ENCODE measurements at regions not wholly inside any gene's neighbourhood (a gene's known extent, or its start where the extent isn't known, plus 50 kb on each side); places are given as distances from the start of the nearest gene placed in this dataset.
"Not testable (repeated sequence)": the region's sequence is repeated elsewhere in the genome, so short reads cannot be mapped to it uniquely, and the experiment has no call there.

DNA sequence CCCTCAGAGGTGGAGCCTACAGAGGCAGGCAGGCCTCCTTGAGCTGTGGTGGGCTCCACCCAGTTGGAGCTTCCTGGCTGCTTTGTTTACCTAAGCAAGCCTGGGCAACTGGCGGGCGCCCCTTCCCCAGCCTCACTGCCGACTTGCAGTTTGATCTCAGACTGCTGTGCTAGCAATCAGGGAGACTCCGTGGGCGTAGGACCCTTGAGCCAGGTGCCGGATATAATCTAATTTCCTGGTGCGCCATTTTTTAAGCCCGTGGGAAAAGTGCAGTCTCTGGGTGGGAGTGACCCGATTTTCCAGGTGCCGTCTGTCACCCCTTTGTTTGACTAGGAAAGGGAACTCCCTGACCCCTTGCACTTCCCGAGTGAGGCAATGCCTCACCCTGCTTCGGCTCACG lies 769.1 kb upstream of the SEMA6A start:
- H3K27ac Mint-ChIP-seq; ATAC-seq (replicated peaks); H3K4me3 Mint-ChIP-seq; H3K4me1 Mint-ChIP-seq (ENCODE audit: low read depth in 2 of 2); H3K36me3 Mint-ChIP-seq (ENCODE audit: insufficient read depth); H3K27me3 Mint-ChIP-seq; DNase-seq; H3K9me3 Mint-ChIP-seq: not testable (repeated sequence)

DNA sequence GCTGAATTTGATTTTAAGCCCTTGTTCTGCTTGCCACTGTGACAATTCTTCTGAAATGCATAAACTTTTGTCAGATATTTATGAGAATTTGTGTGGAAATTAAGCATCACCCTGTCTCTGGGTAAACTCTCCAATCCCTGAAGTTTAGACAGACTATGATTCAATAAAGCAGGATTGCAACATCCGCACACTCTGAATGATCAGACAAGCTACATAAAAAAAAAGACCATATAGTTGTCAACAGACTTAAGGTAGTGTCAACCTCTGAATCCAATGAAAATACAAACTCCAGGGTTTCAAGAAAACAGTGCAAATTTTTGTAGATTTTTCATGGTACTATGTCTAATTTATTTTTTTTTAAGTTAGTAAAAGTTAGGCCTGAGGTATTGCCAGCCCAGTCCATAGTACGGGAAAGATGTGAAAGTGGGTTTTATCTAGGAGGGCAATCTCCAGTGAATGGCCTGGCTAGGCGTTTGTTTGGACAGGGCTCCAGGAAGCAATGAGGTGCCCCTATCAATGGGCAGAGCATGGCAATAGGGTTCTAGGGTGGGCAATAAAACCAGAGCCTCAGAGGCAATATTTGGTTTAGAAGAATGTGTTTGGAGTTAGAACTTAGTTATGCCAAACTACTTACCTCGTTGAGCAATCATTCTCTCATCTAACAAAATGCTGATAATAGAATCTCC lies 762.6 kb upstream of the SEMA6A start:
- H3K27ac Mint-ChIP-seq, result no peak overlapping the region
- no peaks in the 10 kb centered on the region for H3K4me1 Mint-ChIP-seq (ENCODE audit: low read depth in 2 of 2)
- H3K4me3 Mint-ChIP-seq, result no peak overlapping the region
- no peaks in the 10 kb centered on the region for H3K36me3 Mint-ChIP-seq (ENCODE audit: insufficient read depth)
- DNase-seq (no peak), ATAC-seq (replicated peaks) (no peak)
- peaks cover 0 to 2% of the 10 kb centered on the region in 2 donors for H3K9me3 Mint-ChIP-seq
- H3K27me3 Mint-ChIP-seq, result no peaks in the 10 kb centered on the region

DNA sequence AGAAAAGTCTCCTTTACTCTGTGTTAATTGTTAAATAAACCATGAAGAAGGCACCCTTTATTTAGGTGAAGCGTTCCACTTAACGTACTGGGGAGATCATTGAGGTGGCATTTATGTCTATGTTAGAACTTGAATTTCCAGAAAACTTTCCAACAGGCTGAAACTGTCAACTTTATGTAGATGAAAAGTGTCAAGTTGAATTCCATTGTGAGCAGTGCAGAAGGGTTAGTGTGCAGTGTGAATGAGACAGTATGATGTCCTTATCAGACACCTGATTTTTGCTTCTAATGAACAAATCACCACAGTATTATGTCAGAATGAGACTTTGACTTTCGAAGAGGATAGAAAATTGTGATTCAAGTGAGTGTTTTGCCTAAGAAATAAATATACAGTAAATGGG lies 761.6 kb upstream of the SEMA6A start:
- ATAC-seq (replicated peaks) (no peak), DNase-seq (no peak)
- Mint-ChIP-seq H3K36me3 (ENCODE audit: insufficient read depth) (no peaks in the 10 kb centered on the region), H3K27me3 (no peaks in the 10 kb centered on the region), H3K9me3 (peaks cover 0 to 4% of the 10 kb centered on the region in 2 donors), H3K4me3 (no peak overlapping the region), H3K4me1 (ENCODE audit: low read depth in 2 of 2) (no peaks in the 10 kb centered on the region), H3K27ac (no peak overlapping the region)

DNA sequence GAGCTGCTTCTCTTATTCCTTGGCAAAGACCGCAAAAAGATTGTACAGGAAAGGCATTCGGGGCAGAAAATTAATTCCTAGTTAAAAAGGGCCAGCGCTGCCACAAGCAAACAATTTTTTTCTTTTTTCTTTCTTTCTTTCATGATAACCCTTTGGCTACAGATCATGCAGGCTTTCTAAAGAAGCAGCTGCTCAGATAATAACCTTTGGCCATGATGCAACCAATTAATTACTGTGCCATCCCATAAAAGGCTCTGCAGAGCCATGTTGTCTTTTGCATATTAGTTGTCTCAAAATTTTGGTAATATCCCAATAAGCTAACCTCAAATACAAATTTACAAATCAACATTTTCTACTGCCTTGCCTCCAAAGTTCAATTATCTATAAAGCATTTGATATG lies 758.4 kb upstream of the SEMA6A start:
- Mint-ChIP-seq H3K4me1 (ENCODE audit: low read depth in 2 of 2) (no peaks in the 10 kb centered on the region), H3K27ac (no peak overlapping the region), H3K27me3 (no peaks in the 10 kb centered on the region), H3K9me3 (peaks cover 14 to 16% of the 10 kb centered on the region in 2 donors), H3K36me3 (ENCODE audit: insufficient read depth) (no peaks in the 10 kb centered on the region), H3K4me3 (no peak overlapping the region)
- DNase-seq (no peak), ATAC-seq (replicated peaks) (no peak)

DNA sequence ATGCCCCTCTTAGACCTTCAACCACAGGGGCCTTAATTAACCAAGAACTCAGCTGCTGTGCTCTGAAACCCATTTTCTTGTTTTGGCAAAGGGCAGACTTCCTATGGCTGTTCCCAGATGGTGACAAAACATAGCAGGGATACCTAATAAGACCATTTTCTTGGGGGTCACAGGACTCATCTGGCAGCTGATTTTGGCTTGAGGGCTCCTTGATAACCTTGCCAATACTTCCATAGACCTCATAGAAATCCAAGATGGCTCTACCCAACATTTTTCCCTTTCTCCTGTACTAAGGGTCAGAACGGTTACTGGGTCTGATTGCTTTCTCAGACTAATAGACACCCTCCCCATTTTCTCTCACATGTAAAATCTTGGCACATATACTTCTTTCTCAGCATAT lies 757.7 kb upstream of the SEMA6A start:
- Mint-ChIP-seq H3K4me3 (no peak overlapping the region), H3K27ac (no peak overlapping the region), H3K36me3 (ENCODE audit: insufficient read depth) (no peaks in the 10 kb centered on the region), H3K4me1 (ENCODE audit: low read depth in 2 of 2) (no peaks in the 10 kb centered on the region), H3K27me3 (no peaks in the 10 kb centered on the region), H3K9me3 (peaks cover 16 to 20% of the 10 kb centered on the region in 2 donors)
- no peak for ATAC-seq (replicated peaks)
- DNase-seq, result no peak

DNA sequence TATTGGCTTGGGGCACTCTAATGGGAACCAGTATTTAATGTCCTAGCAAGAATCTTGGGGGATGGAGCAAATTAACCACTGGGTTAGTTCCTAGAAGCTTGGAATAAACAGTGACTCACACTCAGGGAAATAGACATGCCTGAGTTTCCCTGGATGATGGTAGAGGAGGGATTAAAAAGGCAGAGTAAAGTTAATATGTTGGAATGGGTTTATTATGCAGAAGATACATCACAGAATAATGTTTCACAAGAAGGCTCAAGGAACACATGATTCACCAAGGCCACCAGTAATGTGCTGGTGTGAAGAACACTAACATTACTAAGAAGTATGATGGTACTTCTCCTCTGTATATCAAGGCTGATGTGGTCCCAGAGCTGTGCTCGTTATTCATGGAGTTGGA lies 752.9 kb upstream of the SEMA6A start:
- ATAC-seq (replicated peaks) (no peak), DNase-seq (no peak)
- Mint-ChIP-seq H3K36me3 (ENCODE audit: insufficient read depth) (no peaks in the 10 kb centered on the region), H3K27ac (no peak overlapping the region), H3K9me3 (peaks cover 20 to 33% of the 10 kb centered on the region in 2 donors), H3K27me3 (no peaks in the 10 kb centered on the region), H3K4me1 (ENCODE audit: low read depth in 2 of 2) (no peaks in the 10 kb centered on the region), H3K4me3 (no peak overlapping the region)

DNA sequence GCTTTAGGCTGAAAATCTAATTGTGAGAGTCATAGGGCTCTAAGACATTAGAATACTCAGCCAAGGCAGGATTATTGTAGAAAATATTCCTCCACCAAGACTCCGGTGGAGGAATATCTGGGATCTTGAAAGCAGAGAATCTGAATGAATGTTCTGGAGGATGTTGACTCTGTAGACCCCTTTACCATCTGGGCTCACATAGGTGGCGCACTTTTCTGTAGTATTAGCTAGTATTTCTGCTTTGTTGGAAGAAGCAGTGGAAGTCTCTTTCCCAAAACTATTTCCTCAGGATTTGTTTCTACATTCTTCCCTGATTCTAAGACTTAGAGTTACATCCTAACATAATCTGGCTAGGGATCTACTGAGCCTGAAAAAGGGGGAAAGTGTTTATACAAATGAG lies 752.4 kb upstream of the SEMA6A start:
- H3K36me3 Mint-ChIP-seq (ENCODE audit: insufficient read depth), result no peaks in the 10 kb centered on the region
- H3K4me1 Mint-ChIP-seq (ENCODE audit: low read depth in 2 of 2), result no peaks in the 10 kb centered on the region
- no peak for ATAC-seq (replicated peaks)
- no peak overlapping the region for H3K4me3 Mint-ChIP-seq
- H3K27ac Mint-ChIP-seq, result no peak overlapping the region
- no peaks in the 10 kb centered on the region for H3K27me3 Mint-ChIP-seq
- H3K9me3 Mint-ChIP-seq, result peaks cover 20 to 33% of the 10 kb centered on the region in 2 donors
- no peak for DNase-seq

DNA sequence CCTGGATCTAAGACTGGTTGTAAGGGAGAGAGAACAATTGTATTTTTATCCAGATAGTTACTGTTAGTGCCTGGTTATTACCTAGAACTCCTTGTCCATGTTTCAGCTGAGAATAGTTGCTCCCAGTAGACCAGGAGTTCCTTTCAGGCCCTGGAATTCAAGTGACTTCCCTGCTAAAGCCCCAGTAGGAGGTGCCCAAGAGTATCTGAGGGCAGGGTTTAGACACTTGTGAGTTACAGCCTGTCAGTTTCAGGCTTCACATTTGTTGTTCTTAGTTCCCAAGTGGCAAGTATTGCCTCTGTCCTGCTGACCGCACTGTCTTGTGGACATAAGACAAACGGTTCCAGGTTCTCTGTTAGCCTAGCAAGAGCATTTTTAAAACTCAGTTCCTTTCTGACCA lies 743.9 kb upstream of the SEMA6A start:
- Mint-ChIP-seq H3K27me3 (no peaks in the 10 kb centered on the region), H3K4me3 (no peak overlapping the region), H3K36me3 (ENCODE audit: insufficient read depth) (no peaks in the 10 kb centered on the region), H3K27ac (no peak overlapping the region), H3K4me1 (ENCODE audit: low read depth in 2 of 2) (no peaks in the 10 kb centered on the region), H3K9me3 (peaks cover 1 to 9% of the 10 kb centered on the region in 2 donors)
- DNase-seq (no peak), ATAC-seq (replicated peaks) (no peak)

DNA sequence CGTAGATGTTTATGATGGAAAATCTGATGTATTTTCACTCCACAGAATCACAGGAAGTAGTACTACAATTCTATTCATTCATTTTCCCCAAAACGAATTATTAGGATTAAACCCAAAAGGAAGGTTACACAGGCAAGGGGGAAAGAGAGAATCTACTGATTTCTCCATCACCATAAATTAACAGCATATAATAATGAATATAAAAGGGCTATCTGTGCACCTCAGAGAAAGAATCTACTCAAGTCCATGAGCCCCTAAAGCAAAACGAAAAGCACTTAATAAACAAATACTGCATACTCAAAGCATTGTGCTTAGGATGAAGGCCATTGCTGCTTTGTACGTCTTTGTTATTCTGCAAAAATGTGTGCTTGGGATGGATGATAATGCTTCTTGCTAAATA lies 740.5 kb upstream of the SEMA6A start:
- DNase-seq (no peak), ATAC-seq (replicated peaks) (no peak)
- Mint-ChIP-seq H3K36me3 (ENCODE audit: insufficient read depth) (no peaks in the 10 kb centered on the region), H3K4me3 (no peak overlapping the region), H3K4me1 (ENCODE audit: low read depth in 2 of 2) (no peaks in the 10 kb centered on the region), H3K27ac (no peak overlapping the region), H3K27me3 (no peaks in the 10 kb centered on the region), H3K9me3 (peaks cover 1 to 9% of the 10 kb centered on the region in 2 donors)

DNA sequence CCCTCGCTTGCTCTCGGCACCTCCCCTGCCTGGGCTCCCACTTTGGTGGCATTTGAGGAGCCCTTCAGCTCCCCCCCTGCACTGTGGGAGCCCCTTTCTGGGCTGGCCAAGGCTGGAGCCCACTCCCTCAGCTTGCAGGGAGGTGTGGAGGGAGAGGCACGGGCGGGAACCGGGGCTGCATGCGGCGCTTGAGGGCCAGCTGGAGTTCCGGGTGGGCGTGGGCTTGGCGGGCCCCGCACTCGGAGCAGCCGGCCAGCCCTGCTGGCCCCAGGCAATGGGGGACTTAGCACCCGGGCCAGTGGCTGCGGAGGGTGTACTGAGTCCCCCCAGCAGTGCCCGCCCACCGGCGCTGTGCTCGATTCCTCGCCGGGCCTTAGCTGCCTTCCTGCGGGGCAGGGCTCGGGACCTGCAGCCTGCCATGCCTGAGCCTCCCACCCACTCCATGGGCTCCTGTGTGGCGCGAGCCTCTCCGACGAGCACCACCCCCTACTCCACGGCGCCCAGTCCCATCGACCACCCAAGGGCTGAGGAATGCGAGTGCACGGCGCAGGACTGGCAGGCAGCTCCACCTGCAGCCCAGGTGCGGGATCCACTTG lies 730.0 kb upstream of the SEMA6A start:
- DNase-seq, H3K27me3 Mint-ChIP-seq: not testable (repeated sequence)
- H3K9me3 Mint-ChIP-seq, result peaks cover 6 to 15% of the 10 kb centered on the region in 2 donors

DNA sequence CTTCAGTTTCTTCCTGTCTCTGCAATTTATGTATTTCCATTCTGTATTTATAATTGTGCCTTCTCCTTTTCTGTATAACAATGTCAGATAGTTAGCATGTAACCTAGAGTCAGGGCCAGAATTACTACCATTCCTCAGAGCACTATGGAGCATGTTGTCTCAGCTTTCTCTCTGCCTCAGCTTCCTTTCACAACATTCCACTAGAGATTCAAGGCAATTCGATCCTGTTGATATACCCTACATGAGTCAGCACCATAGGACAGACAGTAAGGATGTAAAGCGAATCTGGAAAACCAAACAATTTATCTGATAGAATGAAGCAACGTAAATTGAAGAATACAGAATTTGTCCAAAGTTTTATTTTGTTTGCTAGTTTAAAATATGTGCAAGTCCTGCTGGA lies 728.3 kb upstream of the SEMA6A start:
- Mint-ChIP-seq H3K4me3 (no peak overlapping the region), H3K27ac (no peak overlapping the region), H3K9me3 (peaks cover 6 to 15% of the 10 kb centered on the region in 2 donors), H3K36me3 (ENCODE audit: insufficient read depth) (no peaks in the 10 kb centered on the region), H3K4me1 (ENCODE audit: low read depth in 2 of 2) (no peaks in the 10 kb centered on the region), H3K27me3 (no peaks in the 10 kb centered on the region)
- DNase-seq (no peak), ATAC-seq (replicated peaks) (no peak)

More for the DNA sequence above, 730.0 kb upstream of the SEMA6A start:
- H3K4me3 Mint-ChIP-seq; H3K27ac Mint-ChIP-seq; H3K36me3 Mint-ChIP-seq (ENCODE audit: insufficient read depth); H3K4me1 Mint-ChIP-seq (ENCODE audit: low read depth in 2 of 2); ATAC-seq (replicated peaks): not testable (repeated sequence)

DNA sequence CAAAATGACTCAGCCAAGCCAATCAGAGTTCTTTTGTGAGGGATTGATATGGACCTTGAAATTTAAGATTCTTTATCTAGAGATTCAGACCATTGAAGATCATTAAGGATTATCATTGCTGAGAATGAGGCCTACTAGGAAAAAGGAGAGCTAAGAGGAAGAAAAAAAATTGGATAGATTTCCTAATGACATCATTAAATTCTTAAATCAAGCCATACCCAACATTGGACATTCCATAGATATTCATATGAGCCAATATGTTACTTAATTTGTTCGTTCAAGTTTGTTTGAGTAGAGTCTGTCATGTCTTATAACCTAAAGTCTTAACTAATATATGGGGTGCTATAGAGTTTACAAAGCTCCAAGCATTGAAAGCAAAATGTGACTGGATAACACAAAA lies 727.9 kb upstream of the SEMA6A start:
- Mint-ChIP-seq H3K36me3 (ENCODE audit: insufficient read depth) (no peaks in the 10 kb centered on the region), H3K4me1 (ENCODE audit: low read depth in 2 of 2) (no peaks in the 10 kb centered on the region)
- ATAC-seq (replicated peaks), result no peak

DNA sequence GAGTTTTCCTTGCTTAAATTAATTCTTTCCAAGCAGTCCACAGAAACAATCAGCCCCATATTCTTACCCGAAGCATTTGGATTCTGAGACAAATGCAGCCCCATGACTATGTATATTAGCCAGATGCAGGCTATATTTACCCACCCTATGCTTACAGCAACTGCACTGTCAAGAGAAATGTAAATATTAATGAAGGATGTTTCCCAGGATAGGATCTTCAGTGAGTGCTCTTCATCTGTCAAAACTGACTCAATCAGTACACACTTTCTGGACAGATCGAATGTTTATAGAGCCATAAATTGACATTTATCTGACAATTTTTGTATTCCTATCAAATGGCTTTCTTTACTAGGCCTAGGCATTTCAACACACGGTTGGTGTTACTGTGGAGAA lies 725.3 kb upstream of the SEMA6A start:
- DNase-seq (no peak), ATAC-seq (replicated peaks) (no peak)
- H3K4me3 Mint-ChIP-seq, result no peak overlapping the region
- H3K36me3 Mint-ChIP-seq (ENCODE audit: insufficient read depth), result no peaks in the 10 kb centered on the region
- no peak overlapping the region for H3K27ac Mint-ChIP-seq
- H3K9me3 Mint-ChIP-seq, result peaks cover 4 to 8% of the 10 kb centered on the region in 2 donors
- H3K4me1 Mint-ChIP-seq (ENCODE audit: low read depth in 2 of 2), result no peaks in the 10 kb centered on the region
- H3K27me3 Mint-ChIP-seq, result no peaks in the 10 kb centered on the region

More for the DNA sequence above, 727.9 kb upstream of the SEMA6A start:
- no peak overlapping the region for H3K27ac Mint-ChIP-seq
- peaks cover 6 to 14% of the 10 kb centered on the region in 2 donors for H3K9me3 Mint-ChIP-seq
- H3K27me3 Mint-ChIP-seq, result no peaks in the 10 kb centered on the region
- DNase-seq, result no peak
- no peak overlapping the region for H3K4me3 Mint-ChIP-seq

DNA sequence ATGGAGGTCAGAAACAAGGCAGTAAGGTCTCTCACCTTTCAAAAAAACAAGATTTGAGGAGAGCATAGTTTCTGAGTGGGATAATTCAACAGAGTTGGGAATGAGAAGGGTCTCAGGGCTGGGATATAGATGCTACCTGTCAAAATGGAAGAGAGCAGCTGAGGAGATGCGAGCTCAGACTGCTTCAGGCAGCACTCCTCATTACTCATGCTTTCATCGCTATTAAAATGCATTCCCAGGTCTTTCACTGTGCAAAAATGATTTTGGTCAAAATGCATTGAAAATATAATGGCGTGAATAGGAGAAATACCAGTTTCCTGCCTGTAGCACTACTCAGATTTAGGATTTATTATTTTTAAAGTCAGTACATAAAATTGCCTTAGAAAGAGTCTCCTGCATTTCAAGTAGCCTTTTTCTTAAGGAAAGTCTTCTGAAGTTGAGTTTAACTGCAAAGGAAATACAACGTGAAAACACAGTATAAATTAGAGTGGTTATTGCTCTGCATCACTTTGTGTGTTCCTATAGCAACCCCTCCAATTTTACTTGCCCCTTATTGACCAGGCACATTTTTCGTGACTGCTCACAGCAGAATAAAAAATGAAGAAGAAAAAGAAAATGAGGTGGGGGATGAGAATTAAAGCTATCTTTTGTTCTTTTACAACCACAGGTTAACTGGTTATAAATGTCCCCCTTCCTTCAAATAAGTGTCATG lies 724.8 kb upstream of the SEMA6A start:
- DNase-seq (no peak), ATAC-seq (replicated peaks) (no peak)
- no peaks in the 10 kb centered on the region for H3K4me1 Mint-ChIP-seq (ENCODE audit: low read depth in 2 of 2)
- no peak overlapping the region for H3K27ac Mint-ChIP-seq
- no peak overlapping the region for H3K4me3 Mint-ChIP-seq
- H3K27me3 Mint-ChIP-seq, result no peaks in the 10 kb centered on the region
- peaks cover 3 to 8% of the 10 kb centered on the region in 2 donors for H3K9me3 Mint-ChIP-seq
- H3K36me3 Mint-ChIP-seq (ENCODE audit: insufficient read depth), result no peaks in the 10 kb centered on the region
